Hepatocyte (in vitro differentiated cells): ENCODE measurements at regions not wholly inside any gene's neighbourhood (a gene's known extent, or its start where the extent isn't known, plus 50 kb on each side); places are given as distances from the start of the nearest gene placed in this dataset.

Source experiments
- CTCF ChIP-seq: fragments of 200-600 bp; sonication (generic); IDR thresholded peaks from 2 replicates; pipeline ENCODE4 v1.5.1; 2016; ENCODE audit warnings: antibody characterized with exemption, mild to moderate bottlenecking; ENCODE audit not compliant: poor library complexity
- EZH2 ChIP-seq: fragments of 200-600 bp; sonication (generic); IDR thresholded peaks from 2 replicates; pipeline ENCODE4 v1.6.1; 2016; ENCODE audit warnings: antibody characterized with exemption, mild to moderate bottlenecking, borderline replicate concordance

- TF ChIP-seq CTCF: no peak
- no peak for TF ChIP-seq EZH2
Observed at GRCh38 chr2:8211384-8211783, 470.5 kb upstream of the ID2 start.
